NT2/D1 (cell line): ENCODE measurements at regions not wholly inside any gene's neighbourhood (a gene's known extent, or its start where the extent isn't known, plus 50 kb on each side); places are given as distances from the start of the nearest gene placed in this dataset.

Experiments used
- DNase-seq: peaks from one replicate; pipeline ENCODE4 v3.0.0-alpha.2; 2011; ENCODE audit warnings: low read depth, low spot score
- H3K27me3 ChIP-seq: 2 replicates; pipeline ENCODE4 v1.6.0; 2011; ENCODE audit warnings: mild to moderate bottlenecking; ENCODE audit not compliant: insufficient read length, insufficient read depth
- H3K36me3 ChIP-seq: 2 replicates; pipeline ENCODE4 v1.6.1; 2011; ENCODE audit warnings: mild to moderate bottlenecking, low read length, mixed read lengths; ENCODE audit not compliant: insufficient read depth, insufficient read length
- H3K4me1 ChIP-seq: 2 replicates; pipeline ENCODE4 v1.5.1; 2011; ENCODE audit not compliant: insufficient read depth, insufficient read length
- H3K4me3 ChIP-seq: 2 replicates; pipeline ENCODE4 v1.5.1; 2011; ENCODE audit warnings: low read depth; ENCODE audit not compliant: insufficient read length
- H3K9ac ChIP-seq: 2 replicates; pipeline ENCODE4 v1.6.0; 2011; ENCODE audit warnings: low read depth; ENCODE audit not compliant: insufficient read length
- H3K9me3 ChIP-seq: 2 replicates; pipeline ENCODE4 v1.5.1; 2011; ENCODE audit warnings: mild to moderate bottlenecking, low read length; ENCODE audit not compliant: insufficient read depth
- SUZ12 ChIP-seq: IDR thresholded peaks from 2 replicates; pipeline ENCODE4 v1.6.1; 2011; ENCODE audit not compliant: insufficient read length, insufficient read depth; ENCODE audit errors: extremely low read depth
- YY1 ChIP-seq: IDR thresholded peaks from 2 replicates; pipeline ENCODE4 v1.6.1; 2011; ENCODE audit not compliant: insufficient read length, insufficient read depth
- ZNF274 ChIP-seq: IDR thresholded peaks from 2 replicates; pipeline ENCODE4 v1.6.1; 2011; ENCODE audit warnings: mild to moderate bottlenecking, low read depth, low read length

- Histone ChIP-seq H3K36me3 (no peaks in the 10 kb centered on the region), H3K27me3 (no peaks in the 10 kb centered on the region), H3K9ac (no peak overlapping the region), H3K4me1 (peaks cover 16% of the 10 kb centered on the region), H3K9me3 (no peaks in the 10 kb centered on the region), H3K4me3 (no peak overlapping the region)
- TF ChIP-seq ZNF274 (no peak), YY1 (no peak), SUZ12 (no peak)
- DNase-seq = no peak
These were observed 138.3 kb upstream of the SMIM23 start for GRCh38 chr5:171647043-171647903.

- H3K4me3 ChIP-seq = no peak overlapping the region
- TF ChIP-seq ZNF274 (no peak), SUZ12 (no peak)
- no peaks in the 10 kb centered on the region for H3K9me3 ChIP-seq
- no peaks in the 10 kb centered on the region for H3K27me3 ChIP-seq
- no peak for DNase-seq
- H3K9ac ChIP-seq = no peak overlapping the region
- peaks cover 16% of the 10 kb centered on the region for H3K4me1 ChIP-seq
- no peaks in the 10 kb centered on the region for H3K36me3 ChIP-seq
These were observed 137.7 kb upstream of the SMIM23 start for GRCh38 chr5:171647904-171648260.

GRCh38 chr5:171648279-171649074 lies 137.1 kb upstream of the SMIM23 start:
- no peak for DNase-seq
- H3K4me3 ChIP-seq = no peak overlapping the region
- H3K9ac ChIP-seq = no peak overlapping the region
- H3K27me3 ChIP-seq = no peaks in the 10 kb centered on the region
- no peak for TF ChIP-seq ZNF274
- TF ChIP-seq YY1 = no peak
- TF ChIP-seq SUZ12 = no peak
- H3K4me1 ChIP-seq = peaks cover 16% of the 10 kb centered on the region
- H3K36me3 ChIP-seq = no peaks in the 10 kb centered on the region
- H3K9me3 ChIP-seq = no peaks in the 10 kb centered on the region

DNA sequence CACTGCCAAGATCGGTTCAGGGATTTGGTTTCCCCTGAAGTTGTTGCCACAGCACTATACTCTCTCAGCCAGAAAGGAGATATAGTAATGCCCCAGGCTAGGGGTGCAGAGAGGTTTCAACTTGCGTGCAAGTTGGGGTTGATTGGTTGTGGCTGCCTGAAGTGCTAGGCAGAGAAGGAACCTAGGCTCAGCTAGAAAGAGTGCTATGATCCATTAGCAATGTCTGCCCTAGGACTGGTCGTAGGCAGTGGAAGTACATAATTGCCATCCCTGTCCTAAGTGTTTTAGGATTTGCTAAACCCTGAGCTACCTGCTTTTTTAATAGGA lies 136.6 kb upstream of the SMIM23 start:
- Histone ChIP-seq H3K9me3 (no peaks in the 10 kb centered on the region), H3K27me3 (no peaks in the 10 kb centered on the region), H3K4me1 (peaks cover 16% of the 10 kb centered on the region), H3K9ac (no peak overlapping the region), H3K4me3 (no peak overlapping the region), H3K36me3 (no peaks in the 10 kb centered on the region)
- no peak for DNase-seq
- TF ChIP-seq YY1 = no peak
- TF ChIP-seq SUZ12 = no peak
- TF ChIP-seq ZNF274 = no peak

- peaks cover 16% of the 10 kb centered on the region for H3K4me1 ChIP-seq
- H3K9me3 ChIP-seq = no peaks in the 10 kb centered on the region
- DNase-seq = no peak
- no peaks in the 10 kb centered on the region for H3K27me3 ChIP-seq
- H3K9ac ChIP-seq = no peak overlapping the region
- TF ChIP-seq ZNF274 = no peak
- TF ChIP-seq SUZ12 = no peak
- TF ChIP-seq YY1 = no peak
- H3K36me3 ChIP-seq = no peaks in the 10 kb centered on the region
- no peak overlapping the region for H3K4me3 ChIP-seq
These were observed 135.0 kb upstream of the SMIM23 start for GRCh38 chr5:171650597-171650996.

DNA sequence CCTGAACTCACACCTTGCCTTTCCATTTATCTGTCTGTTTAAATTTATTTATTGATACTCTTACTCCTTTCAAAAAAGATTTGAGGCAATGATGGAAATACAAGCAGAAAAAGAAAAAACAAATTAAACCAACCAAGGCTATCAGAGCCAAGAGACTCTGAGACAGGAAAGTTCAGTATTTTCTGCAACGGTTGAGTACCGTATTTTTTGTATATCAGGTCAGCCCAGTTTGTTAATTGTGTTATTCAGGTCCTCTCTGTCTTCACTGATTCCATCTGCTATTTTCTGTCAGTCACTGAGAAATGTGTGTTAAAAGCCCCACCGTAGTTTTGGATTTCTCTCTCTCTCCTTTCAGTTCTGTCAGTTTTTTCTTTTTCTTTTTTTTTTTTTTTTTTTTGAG lies 134.5 kb upstream of the SMIM23 start:
- Histone ChIP-seq H3K4me1 (peaks cover 11% of the 10 kb centered on the region), H3K9ac (no peak overlapping the region), H3K9me3 (no peaks in the 10 kb centered on the region), H3K36me3 (no peaks in the 10 kb centered on the region), H3K4me3 (no peak overlapping the region), H3K27me3 (no peaks in the 10 kb centered on the region)
- DNase-seq = no peak
- TF ChIP-seq ZNF274 = no peak
- no peak for TF ChIP-seq SUZ12
- TF ChIP-seq YY1 = no peak

DNA sequence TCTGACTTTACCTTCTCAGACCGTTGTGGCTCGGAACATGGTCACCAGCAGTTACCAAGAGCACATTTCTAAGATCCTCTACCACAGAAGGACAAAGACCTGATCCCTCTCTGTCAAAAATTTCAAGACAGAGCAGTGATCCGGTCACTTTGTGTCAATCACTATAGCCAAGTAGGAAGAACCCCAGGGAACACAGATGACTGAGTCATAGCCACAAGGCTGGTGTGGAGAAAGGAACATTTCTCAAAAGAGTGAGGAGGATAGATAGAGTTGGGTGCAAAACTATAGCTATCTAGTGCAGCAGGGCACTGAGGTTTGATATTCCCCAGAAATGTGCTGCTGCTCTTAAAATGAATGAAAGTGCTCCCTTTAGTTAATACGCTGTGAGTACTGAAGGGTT lies 130.7 kb upstream of the SMIM23 start:
- Histone ChIP-seq H3K4me1 (no peaks in the 10 kb centered on the region), H3K9ac (no peak overlapping the region), H3K9me3 (no peaks in the 10 kb centered on the region), H3K36me3 (no peaks in the 10 kb centered on the region), H3K4me3 (no peak overlapping the region), H3K27me3 (no peaks in the 10 kb centered on the region)
- no peak for DNase-seq
- TF ChIP-seq YY1 (no peak), ZNF274 (no peak), SUZ12 (no peak)
